HL-60 (cell line): ENCODE measurements at regions not wholly inside any gene's neighbourhood (a gene's known extent, or its start where the extent isn't known, plus 50 kb on each side); places are given as distances from the start of the nearest gene placed in this dataset.

ENCODE experiments used
- DNase-seq, 2 experiments: peaks; one replicate each; pipeline ENCODE4 v3.0.0-alpha.2; 2010 to 2020; ENCODE audit warnings: low read depth in 1 of 2, low spot score in 1 of 2
- H3K27ac ChIP-seq: fragments of 250-450 bp; sonication (Bioruptor Pico); replicated peaks from 2 replicates; pipeline ENCODE4 v1.5.1; 2020; ENCODE audit warnings: mild to moderate bottlenecking, moderate library complexity
- H3K27me3 ChIP-seq: fragments of 250-450 bp; sonication (Bioruptor Pico); 2 replicates; pipeline ENCODE4 v1.5.1; 2021; ENCODE audit warnings: mild to moderate bottlenecking, moderate library complexity; ENCODE audit not compliant: insufficient read depth, poor library complexity, severe bottlenecking
- H3K4me3 ChIP-seq: replicated peaks from 2 replicates; pipeline ENCODE4 v1.5.1; 2011; ENCODE audit warnings: mild to moderate bottlenecking, control low read depth, low read length; ENCODE audit not compliant: insufficient read depth
- CTCF ChIP-seq: IDR thresholded peaks from one replicate; pipeline ENCODE4 v1.5.1; 2011; ENCODE audit warnings: low read length, control low read depth, inconsistent platforms; ENCODE audit not compliant: insufficient read depth
- GABPA ChIP-seq: IDR thresholded peaks from 2 replicates; pipeline ENCODE4 v1.6.1; 2012; ENCODE audit warnings: low read depth
- POLR2AphosphoS5 ChIP-seq: IDR thresholded peaks from 2 replicates; pipeline ENCODE4 v1.6.1; 2012; ENCODE audit warnings: low read depth
- REST ChIP-seq: IDR thresholded peaks from 2 replicates; pipeline ENCODE4 v1.6.1; 2012; ENCODE audit warnings: low read depth; ENCODE audit not compliant: insufficient replicate concordance
- SPI1 ChIP-seq: IDR thresholded peaks from 2 replicates; pipeline ENCODE4 v1.6.1; 2012; ENCODE audit warnings: low read depth, mild to moderate bottlenecking, borderline replicate concordance

- Histone ChIP-seq H3K4me3 (no peak overlapping the region), H3K27me3 (no peaks in the 10 kb centered on the region), H3K27ac (no peak overlapping the region)
- TF ChIP-seq REST: no peak
- no peak for TF ChIP-seq SPI1
- no peak for TF ChIP-seq GABPA
- TF ChIP-seq CTCF: no peak
- TF ChIP-seq POLR2AphosphoS5: no peak
- no peak for DNase-seq
Observed at GRCh38 chr4:156593464-156593863, 378.1 kb downstream of the PDGFC start.

GRCh38 chr4:156591679-156592078, 379.9 kb downstream of the PDGFC start:
- Histone ChIP-seq H3K27me3 (no peaks in the 10 kb centered on the region), H3K27ac (no peak overlapping the region), H3K4me3 (no peak overlapping the region)
- no peak for DNase-seq
- no peak for TF ChIP-seq SPI1
- TF ChIP-seq POLR2AphosphoS5: no peak

GRCh38 chr4:156584100-156584499, 387.5 kb downstream of the PDGFC start:
- TF ChIP-seq SPI1: no peak
- TF ChIP-seq GABPA: no peak
- no peak for TF ChIP-seq REST
- TF ChIP-seq CTCF: no peak
- no peak for TF ChIP-seq POLR2AphosphoS5

GRCh38 chr4:156583265-156583664, 388.3 kb downstream of the PDGFC start:
- DNase-seq: no peak
- Histone ChIP-seq H3K27ac (no peak overlapping the region), H3K4me3 (no peak overlapping the region), H3K27me3 (no peaks in the 10 kb centered on the region)
- TF ChIP-seq SPI1: no peak
- no peak for TF ChIP-seq REST
- no peak for TF ChIP-seq POLR2AphosphoS5
- TF ChIP-seq CTCF: no peak
- TF ChIP-seq GABPA: no peak

More at GRCh38 chr4:156584100-156584499, 387.5 kb downstream of the PDGFC start:
- H3K4me3 ChIP-seq: no peak overlapping the region
- no peak overlapping the region for H3K27ac ChIP-seq
- no peak for DNase-seq
- H3K27me3 ChIP-seq: no peaks in the 10 kb centered on the region
